ENCODE measurements at regions not wholly inside any gene's neighbourhood (a gene's known extent, or its start where the extent isn't known, plus 50 kb on each side); places are given as distances from the start of the nearest gene placed in this dataset.

DNA sequence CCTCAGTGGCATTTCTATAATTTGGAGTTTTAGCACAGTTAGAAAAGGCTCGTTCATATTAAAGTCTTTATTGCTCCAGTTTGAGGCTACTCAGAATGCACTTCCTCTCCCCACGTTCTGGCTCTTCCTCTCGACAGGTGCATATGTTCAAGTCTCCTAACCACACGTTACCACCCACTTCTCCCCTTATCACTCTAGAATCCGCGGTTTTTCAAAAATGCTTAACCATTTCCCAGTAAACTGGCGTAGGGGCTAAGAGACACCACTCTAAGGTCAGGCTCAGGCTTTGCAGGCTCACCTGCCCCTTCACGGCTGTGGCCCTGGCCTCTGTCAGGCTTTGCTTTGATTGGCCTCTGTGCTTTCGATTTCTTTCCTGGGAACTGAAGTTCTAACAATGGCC is 383.6 kb downstream of the GLRX3 start:
- Histone ChIP-seq H3K27me3 (ENCODE audit: control insufficient read depth, insufficient read depth, low read length) (no peaks in the 10 kb centered on the region), H3K36me3 (ENCODE audit: control insufficient read depth, insufficient read depth, low read length) (no peaks in the 10 kb centered on the region), H3K4me3 (ENCODE audit: low read depth, low read length) (no peak overlapping the region)
- ChIA-PET CTCF (no interaction called here), POLR2A (no interaction called here)
- no peak for DNase-seq (ENCODE audit: low read depth)
- TF ChIP-seq, protein P1, sequence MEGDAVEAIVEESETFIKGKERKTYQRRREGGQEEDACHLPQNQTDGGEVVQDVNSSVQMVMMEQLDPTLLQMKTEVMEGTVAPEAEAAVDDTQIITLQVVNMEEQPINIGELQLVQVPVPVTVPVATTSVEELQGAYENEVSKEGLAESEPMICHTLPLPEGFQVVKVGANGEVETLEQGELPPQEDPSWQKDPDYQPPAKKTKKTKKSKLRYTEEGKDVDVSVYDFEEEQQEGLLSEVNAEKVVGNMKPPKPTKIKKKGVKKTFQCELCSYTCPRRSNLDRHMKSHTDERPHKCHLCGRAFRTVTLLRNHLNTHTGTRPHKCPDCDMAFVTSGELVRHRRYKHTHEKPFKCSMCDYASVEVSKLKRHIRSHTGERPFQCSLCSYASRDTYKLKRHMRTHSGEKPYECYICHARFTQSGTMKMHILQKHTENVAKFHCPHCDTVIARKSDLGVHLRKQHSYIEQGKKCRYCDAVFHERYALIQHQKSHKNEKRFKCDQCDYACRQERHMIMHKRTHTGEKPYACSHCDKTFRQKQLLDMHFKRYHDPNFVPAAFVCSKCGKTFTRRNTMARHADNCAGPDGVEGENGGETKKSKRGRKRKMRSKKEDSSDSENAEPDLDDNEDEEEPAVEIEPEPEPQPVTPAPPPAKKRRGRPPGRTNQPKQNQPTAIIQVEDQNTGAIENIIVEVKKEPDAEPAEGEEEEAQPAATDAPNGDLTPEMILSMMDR (IDR thresholded peaks at IDR 0.05; ENCODE audit: insufficient read depth, low read depth, low read length): no peak

DNA sequence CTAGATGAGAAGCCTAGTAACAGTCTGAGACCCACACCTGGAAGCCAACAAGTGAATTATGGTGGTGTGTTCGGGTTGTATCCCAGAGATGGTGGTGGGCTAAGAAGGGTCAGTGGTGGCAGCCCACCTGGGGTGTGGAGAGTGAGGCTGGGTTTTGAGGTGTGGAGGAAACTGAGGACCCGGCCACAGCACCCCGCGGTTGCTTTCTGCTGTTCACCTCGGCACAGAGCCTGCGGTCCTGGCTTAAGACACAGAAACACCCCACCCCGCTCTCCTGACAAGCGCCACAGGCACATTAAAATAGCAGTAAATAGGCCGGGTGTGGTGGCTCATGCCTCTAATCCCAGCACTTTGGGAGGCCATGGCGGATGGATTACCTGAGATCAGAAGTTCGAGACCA is 395.1 kb downstream of the GLRX3 start:
- Histone ChIP-seq H3K4me3 (ENCODE audit: low read depth, low read length) (no peak overlapping the region), H3K27me3 (ENCODE audit: control insufficient read depth, insufficient read depth, low read length) (no peaks in the 10 kb centered on the region), H3K36me3 (ENCODE audit: control insufficient read depth, insufficient read depth, low read length) (no peaks in the 10 kb centered on the region)
- TF ChIP-seq, protein P1 (IDR thresholded peaks at IDR 0.05; ENCODE audit: insufficient read depth, low read depth, low read length): no peak
- ChIA-PET POLR2A (no interaction called here), CTCF (no interaction called here)
- no peak for DNase-seq (ENCODE audit: low read depth)

DNA sequence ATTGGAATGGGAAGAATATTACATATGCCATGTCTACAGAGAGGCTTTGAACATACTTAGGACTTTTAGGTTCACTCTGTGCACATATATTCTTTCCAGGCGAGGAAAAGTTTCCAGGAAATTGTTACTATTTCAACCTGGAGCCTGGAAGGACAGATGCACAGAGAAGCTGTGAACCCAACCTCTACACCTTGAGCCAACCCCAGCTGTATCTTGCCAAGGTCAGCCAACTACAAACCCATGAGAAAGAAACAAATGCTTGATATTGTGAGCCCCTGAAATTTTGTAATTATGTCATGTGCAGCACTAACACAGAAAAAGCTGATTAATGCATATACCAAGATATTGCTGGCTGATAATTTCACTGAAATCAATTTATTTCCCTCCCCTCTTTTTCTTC is 404.9 kb downstream of the GLRX3 start:
- CTCF ChIA-PET: interaction anchor here (0.6 to 0.7 kb wide), 3 partner anchors 11 to 497 kb away, joined by 3 to 4 read pairs (median 3); no protein-coding TSS in a partner anchor
- TF ChIP-seq, protein P1 (IDR thresholded peaks at IDR 0.05; ENCODE audit: insufficient read depth, low read depth, low read length): no peak
- DNase-seq (ENCODE audit: low read depth): no peak

DNA sequence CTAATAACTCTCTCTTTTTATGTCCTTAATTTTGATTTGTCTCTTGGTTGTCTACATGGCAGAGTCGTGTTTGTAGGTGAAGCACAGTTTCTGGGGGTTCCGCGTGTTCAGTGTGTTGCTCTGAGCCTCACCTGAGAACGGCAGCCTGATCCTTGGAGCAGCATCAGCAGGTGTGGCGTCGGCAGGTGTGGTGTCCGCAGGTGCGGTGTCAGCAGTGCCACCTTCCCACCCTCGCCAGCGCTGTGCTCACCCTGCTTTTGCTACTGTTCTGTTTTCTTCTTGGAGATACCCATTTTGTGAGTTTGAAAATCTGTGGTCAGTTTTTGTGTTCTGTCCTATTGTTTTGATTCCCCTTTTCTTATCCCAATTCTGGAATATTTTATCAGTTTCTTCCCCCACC is 406.6 kb downstream of the GLRX3 start:
- TF ChIP-seq, protein P1 (IDR thresholded peaks at IDR 0.05; ENCODE audit: insufficient read depth, low read depth, low read length): no peak
- DNase-seq (ENCODE audit: low read depth): no peak
- H3K4me3 ChIP-seq (ENCODE audit: low read depth, low read length): no peak overlapping the region
- no peaks in the 10 kb centered on the region for H3K36me3 ChIP-seq (ENCODE audit: control insufficient read depth, insufficient read depth, low read length)
- POLR2A ChIA-PET: no interaction called here
- CTCF ChIA-PET: no interaction called here
- H3K27me3 ChIP-seq (ENCODE audit: control insufficient read depth, insufficient read depth, low read length): no peaks in the 10 kb centered on the region

More for the DNA sequence above, 404.9 kb downstream of the GLRX3 start:
- H3K4me3 ChIP-seq (ENCODE audit: low read depth, low read length): no peak overlapping the region
- no peaks in the 10 kb centered on the region for H3K27me3 ChIP-seq (ENCODE audit: control insufficient read depth, insufficient read depth, low read length)
- no peaks in the 10 kb centered on the region for H3K36me3 ChIP-seq (ENCODE audit: control insufficient read depth, insufficient read depth, low read length)
- POLR2A ChIA-PET: no interaction called here

DNA sequence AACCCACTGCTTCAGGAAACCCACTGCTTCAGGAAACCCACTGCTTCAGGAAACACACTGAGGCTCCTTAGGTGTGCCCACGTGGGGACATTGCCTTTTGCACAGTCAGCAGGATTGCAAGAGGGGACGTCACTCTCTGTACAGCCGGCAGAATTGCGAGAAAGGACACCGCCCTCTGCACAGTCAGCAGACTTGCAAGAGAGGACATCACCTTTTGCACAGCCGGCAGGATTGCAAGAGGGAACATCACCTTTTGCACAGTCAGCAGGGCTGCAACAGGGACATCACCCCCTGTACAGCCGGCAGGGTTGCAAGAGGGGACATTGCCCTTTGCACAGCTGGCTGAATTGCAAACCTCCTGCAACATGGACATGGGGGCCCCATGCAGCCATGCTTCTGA is 407.6 kb downstream of the GLRX3 start:
- CTCF ChIA-PET: no interaction called here
- POLR2A ChIA-PET: no interaction called here
- H3K36me3 ChIP-seq (ENCODE audit: control insufficient read depth, insufficient read depth, low read length): no peaks in the 10 kb centered on the region
- no peaks in the 10 kb centered on the region for H3K27me3 ChIP-seq (ENCODE audit: control insufficient read depth, insufficient read depth, low read length)
- TF ChIP-seq, protein P1 (IDR thresholded peaks at IDR 0.05; ENCODE audit: insufficient read depth, low read depth, low read length): no peak
- no peak for DNase-seq (ENCODE audit: low read depth)
- H3K4me3 ChIP-seq (ENCODE audit: low read depth, low read length): no peak overlapping the region

Data from BJ (cell line).